Sigmoid colon (tissue), 6 donors: ENCODE measurements at regions not wholly inside any gene's neighbourhood (a gene's known extent, or its start where the extent isn't known, plus 50 kb on each side); places are given as distances from the start of the nearest gene placed in this dataset.

Source experiments
- DNase-seq: peaks from one replicate; pipeline ENCODE4 v3.0.0-alpha.2; 2019
- H3K27ac ChIP-seq, 4 donors: fragments of 200-600 bp; sonication (generic); one replicate each; pipeline ENCODE4 v1.5.1; 2016 to 2019; ENCODE audit warnings: mild to moderate bottlenecking in 1 of 4
- H3K27me3 ChIP-seq, 3 donors: fragments of 200-600 bp; sonication (generic); one replicate each; pipeline ENCODE4 v1.5.1; 2019; ENCODE audit warnings: mild to moderate bottlenecking in 1 of 3
- H3K36me3 ChIP-seq, 4 donors: fragments of 200-600 bp; sonication (generic); one replicate each; pipeline ENCODE4 v1.5.1; 2016 to 2019
- H3K4me1 ChIP-seq, 4 donors: fragments of 200-600 bp; sonication (generic); one replicate each; pipeline ENCODE4 v1.5.1; 2017 to 2019
- H3K4me3 ChIP-seq, 4 donors: fragments of 200-600 bp; sonication (generic); one replicate each; pipeline ENCODE4 v1.5.1; 2017 to 2019; ENCODE audit warnings: mild to moderate bottlenecking in 2 of 4, moderate library complexity in 1 of 4
- H3K9me3 ChIP-seq, 4 donors: fragments of 200-600 bp in 3 of 4; sonication (generic) in 3 of 4; one replicate each; pipeline versions ENCODE4 v1.5.1 to v1.6.1; 2013 to 2019
- EP300 ChIP-seq, 4 donors: sonication (generic); formaldehyde crosslinking; IDR thresholded peaks; one replicate each; pipeline ENCODE4 v1.6.1; 2017; ENCODE audit warnings: antibody characterized with exemption in 4 of 4
- POLR2A ChIP-seq, 2 donors: fragments of 450-650 bp; IDR thresholded peaks; one replicate each; pipeline ENCODE4 v1.6.1; 2016; ENCODE audit warnings: antibody characterized with exemption in 2 of 2, mild to moderate bottlenecking in 2 of 2, moderate library complexity in 2 of 2
- POLR2AphosphoS5 ChIP-seq, 4 donors: sonication (generic); formaldehyde crosslinking; IDR thresholded peaks; one replicate each; pipeline ENCODE4 v1.6.1; 2017; ENCODE audit warnings: antibody characterized with exemption in 4 of 4
- WGBS, 2 donors: extraction: QIAGEN DNeasy Blood & Tissue Kit; methylation state at CpG; one replicate each; pipeline ENCODE4 v1.1.7; 2013; 5-methylcytosine and 5-hydroxymethylcytosine counted together
- intact Hi-C: fragments of 100-400 bp; cut with DNase I; formaldehyde crosslinking; loops from one replicate; pipeline ENCODE4 v1.15.1; 2023
- TF ChIP-seq, protein P1 (sequence below), 4 experiments: fragments of 450-650 bp in 3 of 4; fragments of 200-600 bp in 1 of 4; IDR thresholded peaks; one replicate each; pipeline ENCODE4 v1.5.1; 2016 to 2019; ENCODE audit warnings: antibody characterized with exemption in 4 of 4, mild to moderate bottlenecking in 3 of 4, moderate library complexity in 2 of 4
- donor health status: healthy with polysubstance abuse.
- donor health status: healthy.

DNA sequence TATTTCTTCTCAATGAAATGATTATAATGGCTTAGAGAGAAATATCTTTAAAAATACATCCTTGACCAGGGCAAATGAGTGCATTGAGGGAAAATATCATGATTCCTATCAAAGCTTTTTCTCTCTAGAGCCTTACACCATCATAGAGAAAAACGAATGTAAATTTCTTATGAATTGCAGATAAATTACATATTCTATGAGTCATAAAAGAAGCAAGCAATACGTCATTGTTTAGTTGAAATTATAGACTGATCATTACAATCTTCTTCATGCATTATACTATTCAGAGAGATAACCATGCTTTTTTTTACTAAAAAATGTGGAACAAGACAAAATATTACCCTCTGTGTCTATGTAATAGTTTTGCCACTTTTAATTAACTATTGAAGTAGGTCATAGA is 100.9 kb upstream of the RXFP1 start:
- Histone ChIP-seq H3K4me3 (no peak overlapping the region), H3K27ac (no peak overlapping the region), H3K9me3 (peaks cover 0 to 2% (median 0%) of the 10 kb centered on the region in 4 donors), H3K27me3 (no peaks in the 10 kb centered on the region), H3K36me3 (no peaks in the 10 kb centered on the region), H3K4me1 (no peaks in the 10 kb centered on the region)
- WGBS, 2 donors, result 29 to 69% methylated on average over 2 of the region's 2 CpGs
- no peak for DNase-seq
- intact Hi-C loops, result no loop called here
- TF ChIP-seq EP300 (IDR thresholded peaks at IDR 0.05) (no peak), POLR2AphosphoS5 (IDR thresholded peaks at IDR 0.05) (no peak), POLR2A (IDR thresholded peaks at IDR 0.05) (no peak)
- TF ChIP-seq, protein P1, sequence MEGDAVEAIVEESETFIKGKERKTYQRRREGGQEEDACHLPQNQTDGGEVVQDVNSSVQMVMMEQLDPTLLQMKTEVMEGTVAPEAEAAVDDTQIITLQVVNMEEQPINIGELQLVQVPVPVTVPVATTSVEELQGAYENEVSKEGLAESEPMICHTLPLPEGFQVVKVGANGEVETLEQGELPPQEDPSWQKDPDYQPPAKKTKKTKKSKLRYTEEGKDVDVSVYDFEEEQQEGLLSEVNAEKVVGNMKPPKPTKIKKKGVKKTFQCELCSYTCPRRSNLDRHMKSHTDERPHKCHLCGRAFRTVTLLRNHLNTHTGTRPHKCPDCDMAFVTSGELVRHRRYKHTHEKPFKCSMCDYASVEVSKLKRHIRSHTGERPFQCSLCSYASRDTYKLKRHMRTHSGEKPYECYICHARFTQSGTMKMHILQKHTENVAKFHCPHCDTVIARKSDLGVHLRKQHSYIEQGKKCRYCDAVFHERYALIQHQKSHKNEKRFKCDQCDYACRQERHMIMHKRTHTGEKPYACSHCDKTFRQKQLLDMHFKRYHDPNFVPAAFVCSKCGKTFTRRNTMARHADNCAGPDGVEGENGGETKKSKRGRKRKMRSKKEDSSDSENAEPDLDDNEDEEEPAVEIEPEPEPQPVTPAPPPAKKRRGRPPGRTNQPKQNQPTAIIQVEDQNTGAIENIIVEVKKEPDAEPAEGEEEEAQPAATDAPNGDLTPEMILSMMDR (IDR thresholded peaks at IDR 0.05), result no peak

DNA sequence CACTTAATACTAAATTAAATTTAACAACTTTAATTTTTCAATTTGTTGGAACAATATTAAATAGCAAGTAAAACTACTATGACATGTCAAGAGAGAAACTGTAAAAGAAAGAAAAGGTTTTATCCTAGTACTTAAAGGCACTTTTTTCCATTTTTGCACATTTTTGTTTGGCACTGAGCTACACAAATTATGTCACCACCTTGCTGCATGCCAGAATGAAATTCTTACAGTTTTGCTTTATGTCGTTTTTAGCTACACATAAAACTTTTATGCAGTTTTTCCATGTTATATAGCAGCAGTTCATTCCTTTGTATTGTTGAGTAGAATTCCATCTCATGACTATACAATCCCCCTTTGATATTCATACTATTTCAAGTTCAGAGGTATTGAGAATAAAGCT is 99.1 kb upstream of the RXFP1 start:
- Histone ChIP-seq H3K27ac (no peak overlapping the region), H3K36me3 (no peaks in the 10 kb centered on the region), H3K27me3 (no peaks in the 10 kb centered on the region), H3K4me3 (no peak overlapping the region), H3K4me1 (no peaks in the 10 kb centered on the region), H3K9me3 (peaks cover 0 to 2% (median 0%) of the 10 kb centered on the region in 4 donors)
- TF ChIP-seq POLR2AphosphoS5 (IDR thresholded peaks at IDR 0.05), result no peak
- no peak for TF ChIP-seq EP300 (IDR thresholded peaks at IDR 0.05)
- TF ChIP-seq, protein P1 (IDR thresholded peaks at IDR 0.05), result no peak
- TF ChIP-seq POLR2A (IDR thresholded peaks at IDR 0.05), result no peak
- intact Hi-C loops, result no loop called here
- WGBS, 2 donors, result 7 to 50% methylated on average over 1 of the region's 1 CpG
- no peak for DNase-seq

DNA sequence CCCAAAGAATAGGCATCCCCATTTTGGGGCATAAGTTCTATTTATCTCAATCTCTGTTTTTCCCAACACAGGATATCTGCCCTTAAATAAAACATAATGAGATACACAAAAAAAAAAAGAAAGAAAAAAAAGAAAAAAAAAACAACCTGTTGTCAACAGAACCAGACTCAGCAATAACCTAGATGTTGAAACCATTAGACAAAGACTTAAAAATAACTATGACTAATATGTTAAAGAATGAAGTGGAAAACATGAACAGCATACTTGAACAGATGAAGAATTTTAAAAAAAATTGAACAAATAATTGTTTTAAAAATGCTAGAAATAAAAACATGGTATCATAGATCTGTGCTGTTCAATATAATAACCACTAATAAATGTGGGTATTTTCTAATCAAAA is 93.4 kb upstream of the RXFP1 start:
- intact Hi-C loops, result no loop called here
- no peaks in the 10 kb centered on the region for H3K9me3 ChIP-seq
- no peak overlapping the region for H3K27ac ChIP-seq
- no peak for TF ChIP-seq EP300 (IDR thresholded peaks at IDR 0.05)
- TF ChIP-seq, protein P1 (IDR thresholded peaks at IDR 0.05), result no peak
- TF ChIP-seq POLR2AphosphoS5 (IDR thresholded peaks at IDR 0.05), result no peak
- TF ChIP-seq POLR2A (IDR thresholded peaks at IDR 0.05), result no peak
- no peak overlapping the region for H3K4me3 ChIP-seq
- no peaks in the 10 kb centered on the region for H3K27me3 ChIP-seq
- no peaks in the 10 kb centered on the region for H3K36me3 ChIP-seq
- no peak for DNase-seq
- H3K4me1 ChIP-seq, result no peaks in the 10 kb centered on the region

DNA sequence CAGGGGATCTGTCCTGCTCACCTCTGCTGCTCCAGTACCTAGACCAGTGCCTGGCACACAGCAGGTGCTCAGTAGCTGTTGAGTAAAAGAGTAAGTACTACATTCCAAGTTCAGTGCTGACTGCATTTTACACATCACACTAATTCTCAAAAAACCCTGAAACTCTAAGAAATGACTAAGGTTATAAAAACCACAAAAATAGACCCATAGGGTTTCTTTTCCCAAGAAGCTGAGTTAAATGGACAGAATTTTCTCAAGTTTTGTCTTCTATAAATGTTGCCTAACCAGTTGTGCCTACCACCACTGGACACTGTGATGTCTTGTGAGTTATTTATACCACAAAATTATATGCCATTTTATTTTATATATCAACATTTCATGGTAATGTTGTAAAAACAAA is 78.9 kb upstream of the RXFP1 start:
- Histone ChIP-seq H3K4me1 (no peaks in the 10 kb centered on the region), H3K4me3 (no peak overlapping the region), H3K27ac (no peak overlapping the region), H3K36me3 (no peaks in the 10 kb centered on the region), H3K27me3 (no peaks in the 10 kb centered on the region), H3K9me3 (no peaks in the 10 kb centered on the region)
- TF ChIP-seq POLR2A (IDR thresholded peaks at IDR 0.05), result no peak
- no peak for TF ChIP-seq EP300 (IDR thresholded peaks at IDR 0.05)
- TF ChIP-seq, protein P1 (IDR thresholded peaks at IDR 0.05), result no peak
- TF ChIP-seq POLR2AphosphoS5 (IDR thresholded peaks at IDR 0.05), result no peak
- DNase-seq, result no peak
- intact Hi-C loops, result no loop called here

DNA sequence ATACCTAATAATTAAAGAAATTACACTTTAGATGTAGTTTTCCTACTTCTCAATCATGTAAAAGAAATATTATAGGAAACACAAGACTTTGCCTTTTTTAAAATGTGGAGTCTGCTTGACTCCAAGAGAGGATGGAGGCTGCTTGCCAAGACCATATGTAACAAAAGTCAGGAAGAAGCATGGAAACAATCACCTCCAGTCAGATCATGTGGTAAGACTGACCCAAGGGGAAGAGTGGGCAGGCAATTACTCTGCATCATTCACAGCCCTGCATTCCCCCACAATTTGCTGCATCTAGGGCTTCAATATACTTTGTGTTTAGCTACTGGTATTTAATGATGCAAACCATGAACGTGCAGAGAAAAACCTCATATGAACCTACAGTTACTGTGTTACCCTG is 78.0 kb upstream of the RXFP1 start:
- DNase-seq, result no peak
- intact Hi-C loops, result no loop called here
- H3K4me3 ChIP-seq, result no peak overlapping the region
- WGBS, 2 donors, result 63 to 80% methylated on average over 1 of the region's 1 CpG
- no peaks in the 10 kb centered on the region for H3K36me3 ChIP-seq
- TF ChIP-seq, protein P1 (IDR thresholded peaks at IDR 0.05), result no peak
- no peak for TF ChIP-seq EP300 (IDR thresholded peaks at IDR 0.05)
- no peak for TF ChIP-seq POLR2AphosphoS5 (IDR thresholded peaks at IDR 0.05)
- H3K9me3 ChIP-seq, result no peaks in the 10 kb centered on the region
- H3K27ac ChIP-seq, result no peak overlapping the region
- H3K27me3 ChIP-seq, result no peaks in the 10 kb centered on the region
- H3K4me1 ChIP-seq, result no peaks in the 10 kb centered on the region
